Activated T-cell treated with anti-CD3 and anti-CD28 coated beads, Interleukin-2, amount 50 U/mL, for 1 hour (primary cell): ENCODE measurements at regions not wholly inside any gene's neighbourhood (a gene's known extent, or its start where the extent isn't known, plus 50 kb on each side); places are given as distances from the start of the nearest gene placed in this dataset.

Source experiments
- DNase-seq: peaks from one replicate; pipeline ENCODE4 v3.0.0-alpha.2; 2020

DNA sequence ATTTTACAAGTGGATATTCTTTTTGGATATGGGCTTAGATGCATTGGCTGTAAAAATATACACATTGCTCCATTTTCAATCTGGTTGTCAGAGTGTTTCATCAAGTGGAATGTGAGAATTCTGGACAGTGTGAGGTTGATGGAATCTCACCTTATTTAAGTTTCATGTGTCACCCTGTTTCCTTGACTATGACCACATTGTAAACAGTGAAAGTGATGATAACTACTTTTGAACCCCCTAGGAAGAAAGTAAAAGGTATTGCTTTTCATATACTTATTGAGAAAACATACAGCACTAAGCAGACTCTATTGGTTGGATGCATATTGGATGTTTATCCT is 490.5 kb upstream of the RAG2 start:
- DNase-seq: no peak

DNA sequence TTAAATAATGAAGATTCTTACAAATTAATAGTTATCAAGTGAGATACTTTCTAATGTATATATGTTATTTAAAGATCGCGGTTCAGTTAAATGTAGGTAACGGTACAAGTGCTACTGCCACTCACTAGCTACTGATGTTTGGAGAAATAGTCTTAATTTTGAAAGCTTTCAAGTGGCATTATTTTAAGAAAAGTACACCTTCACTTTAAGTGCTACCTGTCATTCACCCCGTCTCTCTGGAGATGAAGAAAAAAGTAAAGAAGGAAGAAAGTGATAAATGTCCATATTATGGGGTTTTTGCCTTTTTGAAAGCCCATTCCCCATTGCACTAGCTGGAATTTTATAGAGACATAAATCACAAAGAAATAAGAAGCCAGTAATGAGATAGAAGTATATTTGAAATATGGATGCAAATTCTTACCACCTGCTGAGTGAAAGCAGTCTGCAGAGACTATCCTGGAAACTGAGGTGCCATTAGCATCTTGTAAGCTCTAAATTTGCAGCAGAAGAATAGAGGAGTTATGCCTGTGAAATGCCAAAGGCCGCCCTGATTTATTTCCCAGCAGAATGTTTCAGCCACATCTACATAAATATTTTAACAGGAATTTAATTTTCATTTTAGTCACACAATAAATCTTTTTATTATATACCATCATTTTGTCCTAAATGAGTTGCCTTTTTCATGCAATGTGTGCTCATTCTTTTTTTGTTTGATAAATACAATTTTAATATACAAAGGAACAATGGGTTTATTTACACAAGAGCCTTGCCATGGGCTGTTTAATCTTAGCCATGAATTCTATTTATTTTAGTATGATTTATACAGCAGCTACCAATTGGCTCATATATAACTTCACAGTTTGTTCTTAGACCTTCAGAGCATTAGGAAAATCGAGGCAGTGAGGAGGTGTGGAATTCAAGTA is 489.9 kb upstream of the RAG2 start:
- no peak for DNase-seq

DNA sequence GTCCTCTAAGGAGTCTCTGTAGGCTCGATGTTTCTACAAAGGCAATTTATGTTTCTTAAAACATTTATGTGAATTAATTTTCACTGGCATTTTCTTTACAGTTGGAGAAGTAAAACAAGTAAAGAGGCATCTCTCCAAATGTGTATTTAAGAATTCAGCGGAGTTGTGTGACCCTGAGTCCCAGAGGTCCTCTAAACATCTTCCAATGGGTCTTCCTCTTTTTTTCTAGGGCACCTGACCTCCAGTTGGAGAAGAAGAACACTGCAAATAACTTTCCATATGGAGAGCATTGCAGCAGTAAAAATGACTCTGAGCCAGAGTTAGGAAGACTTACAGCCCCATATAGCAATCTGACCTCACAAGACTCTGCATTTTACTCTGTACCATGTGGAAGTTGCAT is 480.5 kb upstream of the RAG2 start:
- DNase-seq: no peak

DNA sequence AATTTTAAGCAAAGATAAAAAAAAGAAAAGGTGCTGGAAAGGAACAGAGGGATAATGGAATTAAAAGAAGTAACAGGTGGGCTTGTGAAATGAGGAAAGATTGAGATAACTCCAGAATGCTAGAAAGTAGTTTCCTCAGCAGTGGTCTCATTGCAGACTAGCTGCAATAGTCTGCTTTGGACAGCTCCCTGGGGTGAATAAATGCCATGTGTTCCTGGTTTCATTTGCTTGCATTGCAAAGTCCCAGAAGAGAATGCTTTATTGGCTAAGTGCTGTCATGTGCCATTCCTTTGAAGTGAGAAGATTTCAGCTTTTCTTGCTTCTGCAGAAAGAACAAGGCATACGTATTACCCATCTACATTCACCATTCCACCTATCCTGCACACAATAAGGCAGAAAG is 478.8 kb upstream of the RAG2 start:
- DNase-seq: no peak

DNA sequence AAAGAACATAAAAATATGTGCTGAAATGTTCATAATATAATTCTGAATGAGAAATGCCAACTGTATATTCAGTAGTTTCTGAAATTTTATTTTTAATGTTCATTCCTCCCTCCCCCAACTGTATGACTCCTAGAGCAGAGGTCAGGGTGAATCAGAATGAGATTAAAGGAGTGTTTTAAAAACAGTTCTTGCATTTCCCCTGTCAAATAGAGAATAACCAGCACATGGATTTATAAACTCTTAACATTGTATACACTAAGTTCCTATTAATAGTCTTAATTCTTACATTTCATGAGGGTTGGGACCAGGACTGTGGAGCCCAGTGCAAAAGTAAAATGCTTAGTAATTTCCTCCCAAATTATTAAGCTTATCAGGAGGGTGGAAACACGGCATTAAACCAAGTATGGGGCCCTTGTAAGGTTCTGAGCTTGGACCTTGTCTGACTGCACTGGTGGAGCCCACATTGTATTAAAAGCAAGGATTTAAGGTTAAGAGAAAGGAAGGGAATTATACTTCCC is 474.6 kb upstream of the RAG2 start:
- DNase-seq: no peak

DNA sequence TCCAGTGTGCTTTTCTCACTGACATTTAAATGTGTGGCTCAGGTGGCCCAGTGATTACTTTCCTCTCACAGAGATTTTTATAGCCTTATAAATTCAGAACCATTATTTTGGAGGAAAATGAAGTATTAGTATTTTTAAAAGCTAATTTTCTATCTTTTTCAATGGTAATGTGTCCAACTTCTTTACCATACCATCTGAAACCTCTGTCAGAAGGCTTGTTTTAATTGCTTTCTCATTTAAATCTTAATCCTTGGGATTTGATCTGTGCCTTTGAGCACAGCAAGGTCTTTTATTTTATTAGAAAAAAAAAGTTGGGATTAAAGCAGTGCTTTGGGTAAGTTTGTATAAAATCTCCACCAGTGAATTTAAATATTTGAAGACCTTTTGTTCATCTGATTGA is 452.3 kb upstream of the RAG2 start:
- no peak for DNase-seq

DNA sequence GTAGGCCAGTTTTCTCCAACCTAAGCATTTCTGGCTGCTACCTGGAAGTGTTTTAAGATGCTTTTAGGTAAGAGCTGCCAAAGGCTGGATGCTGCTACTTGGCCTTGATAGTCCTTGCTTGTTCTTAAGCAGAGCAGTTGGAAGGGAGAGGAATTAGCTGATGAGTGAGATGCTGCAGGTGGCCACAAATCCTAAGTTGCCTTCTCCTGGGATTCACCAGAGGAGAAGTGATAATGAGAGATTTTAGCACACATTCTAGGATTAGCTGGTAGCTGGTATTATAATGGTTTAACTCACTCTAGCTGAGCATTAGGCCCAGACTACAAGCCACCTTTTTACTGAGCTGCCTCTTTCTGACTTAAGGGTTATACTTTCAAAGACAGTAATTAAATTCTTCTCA is 442.9 kb upstream of the RAG2 start:
- no peak for DNase-seq

DNA sequence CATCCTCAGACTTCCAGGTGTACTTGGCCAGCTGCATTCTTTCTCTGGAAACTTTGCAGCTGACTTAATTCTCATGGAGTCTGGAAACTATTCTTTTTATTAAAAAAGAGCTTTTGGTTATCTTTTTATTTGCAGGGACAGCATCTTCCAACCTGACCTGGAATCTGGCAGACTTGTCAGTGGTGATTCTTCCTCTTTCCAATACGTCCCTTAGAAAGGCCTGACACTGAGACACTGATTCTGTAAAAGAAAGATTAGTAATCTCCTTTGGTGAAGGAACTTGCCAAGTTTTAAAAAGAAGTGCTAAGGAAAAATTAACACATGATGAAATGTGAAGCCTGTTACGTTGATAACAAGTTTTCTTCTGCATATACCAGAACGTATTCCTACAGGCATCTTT is 440.9 kb upstream of the RAG2 start:
- DNase-seq: no peak

DNA sequence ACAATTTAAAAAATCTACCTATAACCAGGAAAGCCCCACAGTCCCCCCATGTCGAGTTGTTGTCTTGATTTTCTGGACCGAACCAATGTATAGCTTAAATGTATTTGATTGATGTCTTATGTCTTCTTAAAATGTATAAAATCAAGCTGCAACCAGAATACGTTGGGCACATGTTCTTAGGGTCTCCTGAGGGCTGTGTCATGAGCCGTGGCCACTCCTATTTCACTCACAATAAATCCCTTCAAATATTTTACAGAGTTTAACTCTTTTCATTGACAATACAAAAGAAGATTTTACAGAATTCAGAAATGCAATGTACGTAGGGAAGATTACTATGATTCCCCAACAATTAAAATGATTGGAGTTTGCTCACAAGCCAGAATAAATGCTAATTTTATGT is 428.7 kb upstream of the RAG2 start:
- no peak for DNase-seq

DNA sequence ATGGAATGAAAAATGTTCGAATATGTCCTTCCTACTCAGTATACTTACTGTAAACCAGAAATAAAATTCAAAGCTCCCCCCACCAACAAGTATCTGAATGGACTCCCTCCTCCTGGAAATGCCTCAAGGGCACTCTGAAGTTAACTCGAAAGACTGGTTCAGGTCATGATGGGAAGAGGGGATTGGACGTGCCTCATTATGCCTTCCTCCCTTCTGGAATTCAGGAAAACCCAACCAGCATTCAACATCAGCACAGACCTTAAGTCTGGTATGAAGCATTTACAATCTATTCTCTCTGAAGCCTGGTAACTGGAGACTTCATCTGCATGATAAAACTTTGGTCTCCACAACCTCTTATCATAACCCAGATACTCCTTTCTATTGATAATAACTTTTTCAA is 428.3 kb upstream of the RAG2 start:
- DNase-seq: no peak

DNA sequence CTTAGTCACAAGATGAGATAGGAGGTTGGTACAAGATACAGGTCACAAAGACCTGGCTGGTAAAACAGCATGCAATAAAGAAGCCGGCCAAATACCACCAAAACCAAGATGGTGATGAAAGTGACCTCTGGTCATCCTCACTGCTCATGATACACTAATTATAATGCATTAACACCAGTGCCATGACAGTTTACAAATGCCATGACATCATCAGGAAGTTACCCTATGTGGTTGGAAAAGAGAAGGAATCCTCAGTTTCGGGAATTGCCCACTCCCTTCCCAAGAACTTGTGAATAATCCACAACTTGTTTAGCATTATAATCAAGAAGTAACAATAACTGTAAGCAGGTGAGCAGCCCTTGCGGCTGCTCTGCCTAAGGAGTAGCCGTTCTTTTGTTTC is 408.5 kb upstream of the RAG2 start:
- DNase-seq: no peak

DNA sequence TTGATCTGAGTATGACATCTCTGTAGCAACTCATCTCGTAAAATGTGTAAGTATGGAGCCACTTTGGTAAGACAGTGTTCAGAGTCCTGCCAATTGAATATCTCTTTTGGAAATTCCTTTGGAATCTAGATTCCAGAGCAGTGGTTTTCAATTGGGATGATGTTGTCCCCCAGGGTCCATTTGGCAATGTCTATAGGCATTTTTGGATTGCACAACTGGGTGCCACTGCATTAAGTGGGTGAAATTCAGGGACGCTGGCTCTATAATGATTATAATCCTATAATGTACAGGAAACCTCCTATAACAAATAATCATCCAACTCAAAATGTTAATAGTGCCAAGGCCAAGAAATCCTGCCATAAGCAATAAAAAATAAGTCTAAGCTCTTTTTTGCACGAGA is 404.8 kb upstream of the RAG2 start:
- no peak for DNase-seq

DNA sequence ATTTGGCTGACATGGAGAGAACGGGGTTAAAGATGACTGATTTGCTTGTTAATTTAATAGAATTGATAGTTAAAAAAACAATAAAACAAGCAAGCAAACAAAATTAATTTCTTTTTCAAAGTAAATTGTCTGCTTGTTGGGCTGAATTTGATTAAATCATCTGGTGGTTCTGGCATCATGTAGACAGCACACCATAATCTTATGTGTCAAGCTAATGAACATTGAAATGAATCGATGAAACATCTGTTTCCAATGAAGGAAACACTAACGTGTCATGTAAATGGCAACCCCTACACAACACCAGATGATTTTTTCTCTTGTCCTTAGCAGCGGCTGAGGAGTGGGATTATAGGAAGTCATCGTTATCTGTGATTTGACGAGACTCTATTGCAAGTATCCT is 399.6 kb upstream of the RAG2 start:
- DNase-seq: no peak

DNA sequence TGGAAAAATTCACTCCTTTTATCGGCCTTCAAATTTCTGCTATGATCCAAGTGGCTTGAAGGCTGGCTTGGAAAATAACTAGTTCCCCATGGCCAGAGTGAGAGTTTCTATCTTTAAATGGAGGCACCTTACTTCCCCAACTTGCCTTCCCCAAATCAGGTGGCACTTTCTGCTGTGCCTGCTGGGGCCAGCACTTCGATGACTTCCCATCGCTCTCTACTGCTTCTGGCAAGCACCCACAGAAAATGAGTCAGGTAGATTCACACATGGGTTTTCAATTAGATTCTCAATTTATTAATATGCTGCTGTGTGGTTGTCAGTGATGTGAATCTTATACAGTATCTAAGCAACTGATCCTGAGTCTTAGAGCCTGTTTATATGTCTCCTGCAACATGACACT is 398.8 kb upstream of the RAG2 start:
- no peak for DNase-seq

DNA sequence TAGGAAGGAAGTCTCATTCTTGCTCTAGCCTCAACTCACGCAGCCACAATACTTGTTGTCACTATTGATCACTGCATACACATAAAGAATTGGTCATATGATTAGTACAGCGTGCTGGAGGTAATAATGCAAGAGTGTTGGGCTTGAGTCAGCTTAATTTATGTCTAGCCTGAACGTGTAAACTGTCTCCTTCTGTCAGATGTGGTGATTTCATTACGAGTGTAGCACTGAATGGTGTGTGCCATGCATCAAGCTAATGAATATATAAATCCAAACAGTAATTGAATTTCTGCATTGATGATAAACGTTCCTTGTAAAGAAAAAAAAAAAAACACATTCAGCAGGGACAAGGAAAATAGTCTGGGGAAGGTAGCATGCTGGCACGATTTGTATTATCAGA is 396.2 kb upstream of the RAG2 start:
- no peak for DNase-seq

DNA sequence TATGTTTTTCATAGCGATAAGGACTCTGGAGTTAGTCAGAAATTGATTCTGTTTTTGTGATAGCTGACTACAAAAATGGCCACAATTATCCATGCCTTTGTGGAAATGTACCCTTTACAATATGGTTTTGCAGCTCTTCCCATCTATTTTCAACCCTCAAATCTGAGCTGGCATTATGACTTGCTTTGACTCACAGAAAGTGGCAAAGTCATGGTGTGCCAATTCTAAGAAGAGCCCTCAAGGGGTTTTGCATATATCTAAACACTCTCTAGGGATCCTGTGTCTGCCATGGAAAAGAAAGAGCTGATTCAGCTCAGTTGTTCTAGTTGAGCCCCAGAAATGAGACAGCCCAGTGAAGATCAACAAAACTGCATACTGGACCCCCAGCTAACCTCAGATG is 390.5 kb upstream of the RAG2 start:
- no peak for DNase-seq

DNA sequence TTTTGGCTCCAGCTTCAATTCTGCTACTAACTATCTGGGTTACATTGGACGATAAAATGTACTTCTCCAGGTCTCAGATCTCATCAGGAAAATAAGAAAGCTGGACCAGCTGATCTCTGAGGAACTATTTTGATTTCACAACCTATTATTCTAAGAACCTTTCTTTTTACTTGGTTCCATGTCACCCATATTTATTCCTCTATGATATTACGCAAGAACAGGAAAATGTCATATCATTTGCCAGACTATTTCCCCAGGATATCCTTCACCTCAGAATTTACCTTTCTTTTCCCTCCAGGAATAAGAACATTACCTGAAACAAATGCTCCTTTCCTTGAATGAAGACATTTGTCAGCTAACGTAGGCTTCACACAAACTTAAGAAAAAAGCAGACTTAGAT is 387.5 kb upstream of the RAG2 start:
- no peak for DNase-seq

DNA sequence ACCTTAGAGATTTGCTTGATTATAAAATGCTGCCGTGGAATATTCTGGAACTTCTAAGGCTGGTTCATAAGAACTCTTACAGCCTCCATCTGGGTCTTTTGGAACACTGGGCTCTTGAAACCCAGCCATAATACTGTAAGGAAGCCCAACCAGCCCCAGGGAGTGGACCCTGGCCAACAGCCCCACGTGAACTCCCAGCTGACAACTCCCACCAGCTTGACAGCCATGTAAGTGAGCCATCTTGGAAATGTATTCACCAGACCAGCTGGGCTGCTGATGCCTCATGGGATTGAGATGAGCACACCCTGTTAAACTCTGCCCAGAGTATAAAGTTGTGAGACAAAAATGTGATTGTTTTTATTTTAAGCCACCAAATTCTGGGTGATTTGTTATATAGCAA is 378.7 kb upstream of the RAG2 start:
- DNase-seq: no peak

DNA sequence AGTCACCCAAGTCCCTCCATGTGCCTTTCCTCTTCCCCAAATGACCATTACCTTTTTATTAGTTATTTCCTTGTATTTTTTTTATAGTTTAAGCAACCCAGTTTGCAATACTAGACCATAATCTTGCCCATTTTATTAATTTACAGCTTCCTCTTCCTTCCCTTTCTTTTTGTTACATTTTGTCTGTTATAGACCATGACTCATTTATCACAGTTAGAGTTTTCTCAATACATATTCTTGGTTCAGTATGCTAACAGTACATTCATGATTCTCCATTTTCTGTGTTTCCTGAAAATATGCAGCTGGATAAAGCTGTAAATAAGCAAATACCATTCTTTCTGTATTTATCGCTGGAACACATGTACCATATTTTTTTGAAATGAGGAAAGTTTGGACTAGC is 376.7 kb upstream of the RAG2 start:
- no peak for DNase-seq

DNA sequence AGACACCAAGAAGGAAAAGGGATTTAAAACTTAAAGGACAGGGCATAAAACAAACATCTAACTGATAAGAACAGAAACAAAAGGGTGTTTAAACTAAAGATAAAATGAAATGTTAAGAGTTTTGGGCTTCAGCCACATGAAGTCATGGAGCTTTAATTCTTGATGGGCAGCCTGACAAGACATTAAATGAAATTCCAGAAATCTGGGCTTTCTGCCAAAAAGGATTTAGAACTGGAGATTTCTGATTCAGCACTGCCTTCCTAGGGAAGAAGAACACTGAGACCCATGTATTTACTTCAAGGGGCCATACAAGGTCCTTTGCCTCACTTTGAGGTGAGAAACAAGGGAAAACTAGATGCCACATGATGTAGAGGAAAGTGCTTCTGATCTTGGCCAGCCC is 355.9 kb upstream of the RAG2 start:
- DNase-seq: no peak

DNA sequence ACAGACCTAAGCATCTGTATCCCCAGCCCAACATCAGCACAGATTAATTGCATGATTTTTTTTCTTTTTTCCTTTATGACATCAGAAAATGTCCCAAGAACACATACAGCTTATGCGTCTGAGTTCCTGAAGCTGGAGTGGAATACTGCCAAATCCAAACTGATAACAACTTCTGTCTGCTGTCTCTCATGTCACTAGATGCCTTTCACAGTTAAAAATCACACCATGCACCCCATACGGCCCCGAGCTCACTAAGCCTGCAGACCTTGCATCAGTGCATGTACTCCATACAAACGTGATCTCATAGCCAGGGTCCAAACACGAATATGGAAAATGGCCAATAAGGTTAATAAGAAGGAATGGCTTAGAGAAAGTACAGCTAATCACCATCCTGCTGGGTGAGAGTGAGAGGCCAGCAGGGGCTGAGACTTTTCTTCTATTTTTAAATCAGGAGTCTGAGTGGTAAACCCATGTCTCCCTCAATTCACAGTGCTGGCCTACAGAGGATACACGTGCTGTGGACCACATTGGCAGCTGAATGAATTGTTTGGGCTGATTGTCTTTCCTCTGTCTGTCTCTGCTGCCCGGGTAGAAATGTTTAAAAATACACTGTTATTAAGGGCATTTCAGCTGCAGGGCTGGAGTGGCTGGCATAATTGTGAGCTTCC is 350.6 kb upstream of the RAG2 start:
- no peak for DNase-seq

DNA sequence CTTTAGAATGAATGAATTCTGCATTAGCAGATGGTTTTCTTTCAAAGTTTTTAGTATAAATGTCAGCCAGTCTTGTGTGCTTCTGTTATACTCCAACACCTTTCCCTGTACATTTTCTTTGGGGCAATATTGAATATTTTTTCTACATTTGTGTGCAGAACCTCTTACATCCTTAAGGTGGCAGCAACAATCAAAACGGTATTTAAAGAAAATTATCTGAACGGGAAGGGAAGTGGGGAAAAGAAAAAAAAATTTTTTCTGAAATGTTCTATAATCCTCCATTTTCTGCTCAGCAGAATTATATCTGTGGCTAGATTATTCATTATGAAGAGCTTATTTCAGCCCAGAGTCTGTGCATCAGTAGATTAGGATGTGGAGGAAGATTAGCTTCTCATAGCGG is 347.3 kb upstream of the RAG2 start:
- no peak for DNase-seq

DNA sequence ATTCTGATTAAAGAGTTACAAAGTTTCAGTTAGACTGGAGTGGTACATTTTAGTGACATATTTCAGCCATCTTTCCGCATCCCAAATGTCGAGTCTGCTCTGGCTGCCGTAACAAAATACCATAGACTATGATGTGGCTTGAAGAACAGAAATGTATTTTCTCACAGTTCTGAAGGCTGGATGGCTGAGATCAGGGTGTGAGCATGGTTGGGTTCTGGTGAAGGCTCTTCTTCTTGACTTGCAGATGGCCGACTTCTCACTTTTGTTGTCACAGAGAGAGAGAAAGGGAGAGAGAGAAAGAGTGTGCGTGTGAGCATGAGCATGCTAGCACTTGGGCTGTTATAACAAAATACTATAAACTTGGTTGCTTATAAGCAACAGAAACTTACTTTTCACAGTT is 335.4 kb upstream of the RAG2 start:
- DNase-seq: no peak

DNA sequence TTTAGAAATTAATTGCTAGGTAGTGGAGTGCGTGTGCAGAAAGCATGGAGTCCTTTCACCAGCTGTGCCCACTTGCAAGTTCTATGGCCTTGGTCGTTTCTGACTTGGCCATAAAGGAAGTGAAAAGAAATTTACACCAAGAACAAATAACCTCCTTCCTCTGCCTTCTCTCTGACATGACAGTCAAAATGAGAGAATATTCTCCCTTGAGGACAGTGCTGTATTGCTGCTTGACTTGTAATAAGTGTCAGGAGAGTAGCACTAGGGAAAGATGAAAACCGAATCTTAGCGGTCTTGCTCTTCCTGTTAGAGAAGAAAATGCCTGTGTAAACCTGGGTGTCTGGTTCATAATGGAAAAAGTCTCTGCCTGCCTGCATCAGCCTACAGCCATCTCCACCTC is 333.1 kb upstream of the RAG2 start:
- no peak for DNase-seq

DNA sequence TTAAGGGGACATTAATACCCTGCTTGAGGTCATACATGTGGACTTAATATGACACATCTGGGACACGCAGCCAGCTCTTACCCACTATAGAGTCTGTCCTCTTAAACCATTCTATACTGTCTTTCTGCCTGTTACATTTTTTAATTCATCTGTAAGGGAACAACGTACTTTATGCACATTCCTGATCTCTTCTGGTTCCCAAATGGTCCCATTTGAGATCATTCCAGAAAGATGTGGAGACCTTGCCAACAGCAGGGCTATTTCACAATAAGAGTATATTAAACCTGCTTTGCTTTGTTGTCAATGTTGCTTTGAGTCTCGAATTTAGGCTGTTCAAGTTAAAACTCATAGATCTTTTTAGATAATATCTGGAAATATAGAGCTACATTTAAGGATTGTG is 332.2 kb upstream of the RAG2 start:
- DNase-seq: no peak
